H1 (cell line): ENCODE measurements at regions not wholly inside any gene's neighbourhood (a gene's known extent, or its start where the extent isn't known, plus 50 kb on each side); places are given as distances from the start of the nearest gene placed in this dataset.

ENCODE experiments used
- CTBP2 ChIP-seq: IDR thresholded peaks from 2 replicates; pipeline ENCODE4 v1.7.0; 2011; ENCODE audit warnings: borderline replicate concordance, mild to moderate bottlenecking, moderate library complexity, mixed read lengths, low read length; ENCODE audit not compliant: insufficient read depth, insufficient read length
- RAD21 ChIP-seq, 2 experiments: IDR thresholded peaks in 1 of 2; conservative IDR thresholded peaks in 1 of 2; 2 replicates each; pipeline ENCODE4 v1.6.1; 2011; ENCODE audit warnings: low read depth in 2 of 2, low read length in 2 of 2, improper control_type of control experiment in 1 of 2, inconsistent platforms in 1 of 2, mild to moderate bottlenecking in 1 of 2, moderate library complexity in 1 of 2

- no peak for TF ChIP-seq RAD21 (IDR thresholded peaks at IDR 0.05 in 1 of 2, conservative IDR thresholded peaks at IDR 0.05 in 1 of 2; ENCODE audit: low read depth in 2 of 2, low read length in 2 of 2)
- TF ChIP-seq CTBP2, result no peak
Observed at GRCh38 chr16:86373276-86373901, 136.9 kb upstream of the FOXF1 start (continued).
